ENCODE measurements at regions not wholly inside any gene's neighbourhood (a gene's known extent, or its start where the extent isn't known, plus 50 kb on each side); places are given as distances from the start of the nearest gene placed in this dataset.

DNA sequence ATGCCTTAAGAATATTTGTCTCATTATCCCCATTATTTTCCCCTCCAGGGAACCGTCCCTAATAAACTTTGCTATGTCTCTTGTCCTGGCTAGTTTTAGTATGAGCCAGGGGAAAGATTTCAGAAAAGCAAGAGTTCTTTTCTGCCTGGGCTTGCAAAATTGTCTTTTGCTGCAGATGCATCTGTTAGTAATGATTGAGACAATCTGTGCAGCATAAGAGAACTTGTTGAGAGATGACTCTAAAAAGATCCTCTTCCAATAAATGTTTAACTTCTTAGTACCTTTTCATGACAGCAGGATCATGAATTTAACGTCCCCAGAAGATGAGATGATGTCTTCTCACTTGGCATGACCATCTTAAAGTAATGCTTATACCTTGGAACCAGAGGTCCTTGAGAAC, 172.5 kb upstream of the CREB1 start:
- TF ChIP-seq, protein P1, sequence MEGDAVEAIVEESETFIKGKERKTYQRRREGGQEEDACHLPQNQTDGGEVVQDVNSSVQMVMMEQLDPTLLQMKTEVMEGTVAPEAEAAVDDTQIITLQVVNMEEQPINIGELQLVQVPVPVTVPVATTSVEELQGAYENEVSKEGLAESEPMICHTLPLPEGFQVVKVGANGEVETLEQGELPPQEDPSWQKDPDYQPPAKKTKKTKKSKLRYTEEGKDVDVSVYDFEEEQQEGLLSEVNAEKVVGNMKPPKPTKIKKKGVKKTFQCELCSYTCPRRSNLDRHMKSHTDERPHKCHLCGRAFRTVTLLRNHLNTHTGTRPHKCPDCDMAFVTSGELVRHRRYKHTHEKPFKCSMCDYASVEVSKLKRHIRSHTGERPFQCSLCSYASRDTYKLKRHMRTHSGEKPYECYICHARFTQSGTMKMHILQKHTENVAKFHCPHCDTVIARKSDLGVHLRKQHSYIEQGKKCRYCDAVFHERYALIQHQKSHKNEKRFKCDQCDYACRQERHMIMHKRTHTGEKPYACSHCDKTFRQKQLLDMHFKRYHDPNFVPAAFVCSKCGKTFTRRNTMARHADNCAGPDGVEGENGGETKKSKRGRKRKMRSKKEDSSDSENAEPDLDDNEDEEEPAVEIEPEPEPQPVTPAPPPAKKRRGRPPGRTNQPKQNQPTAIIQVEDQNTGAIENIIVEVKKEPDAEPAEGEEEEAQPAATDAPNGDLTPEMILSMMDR (conservative IDR thresholded peaks at IDR 0.05): no peak
- no peak for TF ChIP-seq ZFX (IDR thresholded peaks at IDR 0.05)

Measured in C4-2B (cell line).